ENCODE measurements at regions not wholly inside any gene's neighbourhood (a gene's known extent, or its start where the extent isn't known, plus 50 kb on each side); places are given as distances from the start of the nearest gene placed in this dataset.

DNA sequence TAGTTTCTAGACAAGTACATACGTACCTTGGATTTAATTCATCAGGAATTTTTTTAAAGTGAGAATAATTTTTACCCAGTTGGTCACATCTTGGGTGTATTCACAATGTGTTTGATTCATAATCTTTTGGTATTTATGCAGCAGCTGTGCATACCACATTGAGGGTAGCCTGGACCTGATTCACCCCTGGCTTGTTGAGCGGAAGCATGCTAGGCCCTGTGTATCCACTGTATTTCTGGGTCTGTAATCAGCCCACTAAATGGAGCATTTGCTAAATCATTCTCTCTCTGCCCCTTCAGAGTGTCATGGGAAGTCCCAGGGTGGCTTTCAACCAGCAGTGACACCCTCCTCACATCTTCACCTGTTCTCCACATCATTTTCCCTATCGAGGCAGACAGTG lies 203.8 kb upstream of the RGS6 start:
- DNase-seq = no peak
- TF ChIP-seq, protein P1, sequence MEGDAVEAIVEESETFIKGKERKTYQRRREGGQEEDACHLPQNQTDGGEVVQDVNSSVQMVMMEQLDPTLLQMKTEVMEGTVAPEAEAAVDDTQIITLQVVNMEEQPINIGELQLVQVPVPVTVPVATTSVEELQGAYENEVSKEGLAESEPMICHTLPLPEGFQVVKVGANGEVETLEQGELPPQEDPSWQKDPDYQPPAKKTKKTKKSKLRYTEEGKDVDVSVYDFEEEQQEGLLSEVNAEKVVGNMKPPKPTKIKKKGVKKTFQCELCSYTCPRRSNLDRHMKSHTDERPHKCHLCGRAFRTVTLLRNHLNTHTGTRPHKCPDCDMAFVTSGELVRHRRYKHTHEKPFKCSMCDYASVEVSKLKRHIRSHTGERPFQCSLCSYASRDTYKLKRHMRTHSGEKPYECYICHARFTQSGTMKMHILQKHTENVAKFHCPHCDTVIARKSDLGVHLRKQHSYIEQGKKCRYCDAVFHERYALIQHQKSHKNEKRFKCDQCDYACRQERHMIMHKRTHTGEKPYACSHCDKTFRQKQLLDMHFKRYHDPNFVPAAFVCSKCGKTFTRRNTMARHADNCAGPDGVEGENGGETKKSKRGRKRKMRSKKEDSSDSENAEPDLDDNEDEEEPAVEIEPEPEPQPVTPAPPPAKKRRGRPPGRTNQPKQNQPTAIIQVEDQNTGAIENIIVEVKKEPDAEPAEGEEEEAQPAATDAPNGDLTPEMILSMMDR (IDR thresholded peaks at IDR 0.05) = no peak

DNA sequence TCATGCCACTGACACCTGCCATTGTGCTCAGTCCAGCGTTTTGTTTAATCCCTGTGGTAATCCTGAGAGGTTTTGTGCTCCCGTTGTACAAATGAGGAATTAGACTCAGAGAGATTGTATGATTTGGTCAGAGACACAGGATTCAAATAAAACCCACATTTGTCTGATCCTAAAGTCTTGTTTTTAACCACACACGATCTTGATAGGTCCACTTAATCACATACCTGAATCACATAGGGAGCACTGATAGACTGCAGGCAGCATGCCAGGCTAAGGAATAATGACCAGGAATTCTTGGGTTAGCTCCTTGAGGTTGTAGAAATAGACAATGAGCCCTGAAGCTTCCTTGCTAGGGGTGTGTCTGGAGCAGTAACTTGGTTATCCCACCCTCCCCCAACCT lies 202.6 kb upstream of the RGS6 start:
- no peak overlapping the region for H3K4me3 Mint-ChIP-seq
- H3K27me3 Mint-ChIP-seq (ENCODE audit: insufficient read depth) = peaks cover 8% of the 10 kb centered on the region
- peak overlapping the region; percentile 89; the same call in 1 of the 2 replicates for H3K27ac Mint-ChIP-seq
- peaks cover 91% of the 10 kb centered on the region for H3K4me1 Mint-ChIP-seq (ENCODE audit: low read depth)
- H3K9me3 Mint-ChIP-seq = no peaks in the 10 kb centered on the region
- TF ChIP-seq, protein P1 (IDR thresholded peaks at IDR 0.05) = no peak
- peaks cover 69% of the 10 kb centered on the region for H3K36me3 Mint-ChIP-seq (ENCODE audit: low read depth)
- no peak for DNase-seq

More for the DNA sequence above, 203.8 kb upstream of the RGS6 start:
- H3K36me3 Mint-ChIP-seq (ENCODE audit: low read depth) = peaks cover 61% of the 10 kb centered on the region
- no peaks in the 10 kb centered on the region for H3K9me3 Mint-ChIP-seq
- peak overlapping the region; percentile 48; the same call in 1 of the 2 replicates for H3K27ac Mint-ChIP-seq
- peaks cover 84% of the 10 kb centered on the region for H3K4me1 Mint-ChIP-seq (ENCODE audit: low read depth)
- H3K4me3 Mint-ChIP-seq = no peak overlapping the region
- peaks cover 6% of the 10 kb centered on the region for H3K27me3 Mint-ChIP-seq (ENCODE audit: insufficient read depth)

DNA sequence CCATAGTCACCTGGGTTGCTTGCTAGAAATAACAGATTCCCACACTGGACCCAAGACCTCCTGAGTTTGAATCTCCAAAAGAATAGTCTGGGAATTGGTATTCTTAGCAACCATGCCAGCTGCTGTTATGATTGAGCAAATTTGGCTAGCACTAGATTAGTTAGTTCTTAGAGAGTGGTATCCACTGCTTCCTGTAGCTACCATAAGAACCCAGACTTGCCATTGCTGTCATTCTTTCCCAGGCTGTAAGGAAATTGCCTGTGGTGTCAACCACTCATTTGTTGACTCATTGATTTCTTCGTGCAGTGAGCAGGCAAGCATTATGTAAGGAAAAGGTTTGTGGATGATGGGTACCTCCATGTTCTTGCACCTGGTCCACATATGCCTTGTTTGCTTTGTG lies 201.8 kb upstream of the RGS6 start:
- Mint-ChIP-seq H3K9me3 (no peaks in the 10 kb centered on the region), H3K4me3 (no peak overlapping the region; the same call in 1 of the 2 replicates), H3K36me3 (ENCODE audit: low read depth) (peaks cover 69% of the 10 kb centered on the region), H3K27ac (peak overlapping the region; percentile 89), H3K27me3 (ENCODE audit: insufficient read depth) (peaks cover 8% of the 10 kb centered on the region), H3K4me1 (ENCODE audit: low read depth) (peaks cover 82% of the 10 kb centered on the region)
- peak; percentile 45 for DNase-seq
- TF ChIP-seq, protein P1 (IDR thresholded peaks at IDR 0.05) = no peak

DNA sequence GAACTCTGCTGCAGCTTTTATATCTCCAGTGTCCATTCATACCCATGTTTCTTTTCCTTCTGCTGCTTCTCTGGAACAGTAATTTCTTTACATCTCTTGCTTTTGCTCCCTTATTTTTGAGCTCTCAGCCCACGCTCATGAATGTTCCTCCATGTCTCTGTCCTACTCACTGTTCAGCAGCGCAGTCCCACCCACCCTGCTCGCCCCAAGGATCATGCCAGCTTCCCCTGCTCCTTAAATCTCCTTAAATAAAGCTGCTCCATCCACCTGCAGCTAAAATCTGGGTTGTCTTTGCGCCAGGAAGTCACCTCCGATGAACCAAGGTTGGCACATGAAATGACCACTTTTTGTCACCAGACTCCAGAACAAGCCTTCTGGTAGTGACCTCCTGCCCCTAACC lies 201.1 kb upstream of the RGS6 start:
- Mint-ChIP-seq H3K36me3 (ENCODE audit: low read depth) (peaks cover 75% of the 10 kb centered on the region), H3K9me3 (no peaks in the 10 kb centered on the region), H3K27ac (peak overlapping the region; percentile 89), H3K27me3 (ENCODE audit: insufficient read depth) (peaks cover 8% of the 10 kb centered on the region), H3K4me1 (ENCODE audit: low read depth) (peaks cover 76% of the 10 kb centered on the region), H3K4me3 (peak overlapping the region; percentile 8; the same call in 1 of the 2 replicates)
- TF ChIP-seq, protein P1 (IDR thresholded peaks at IDR 0.05) = no peak
- DNase-seq = no peak

DNA sequence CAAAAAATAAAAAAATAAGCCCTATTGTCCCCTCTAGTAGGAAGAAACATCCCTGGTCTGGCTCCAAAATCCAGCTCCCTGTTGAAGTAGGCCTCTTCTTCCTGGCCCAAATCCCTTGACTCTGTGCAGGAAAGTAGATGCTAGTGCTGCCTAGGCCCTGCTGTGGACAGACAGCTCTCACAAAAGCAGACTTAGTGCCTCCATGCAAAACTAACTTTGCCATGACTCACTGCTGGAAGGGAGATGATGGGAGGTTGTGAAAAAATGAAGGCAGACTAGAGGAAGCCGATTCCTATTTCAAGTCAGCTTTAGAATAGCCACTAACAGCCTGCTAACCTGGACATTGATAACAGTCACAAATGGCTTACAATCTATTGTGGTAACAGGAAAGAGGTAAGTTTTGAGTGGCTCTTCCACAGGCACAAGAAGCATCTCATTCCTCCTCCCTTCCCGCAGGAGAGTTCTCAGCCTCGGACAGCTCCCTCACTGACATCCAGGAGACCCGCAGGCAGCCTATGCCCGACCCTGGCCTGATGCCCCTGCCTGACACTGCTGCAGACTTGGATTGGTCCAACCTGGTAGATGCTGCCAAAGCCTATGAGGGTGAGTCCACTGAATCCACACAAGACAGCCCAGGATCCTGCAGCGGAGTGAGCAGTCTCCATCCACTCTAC lies 198.9 kb upstream of the RGS6 start:
- Mint-ChIP-seq H3K36me3 (ENCODE audit: low read depth) (peaks cover 81% of the 10 kb centered on the region), H3K27me3 (ENCODE audit: insufficient read depth) (peaks cover 9% of the 10 kb centered on the region), H3K9me3 (no peaks in the 10 kb centered on the region), H3K4me3 (peak overlapping the region; percentile 17; the same call in 1 of the 2 replicates), H3K27ac (peak overlapping the region; percentile 89), H3K4me1 (ENCODE audit: low read depth) (peaks cover 56% of the 10 kb centered on the region)
- DNase-seq = peak; percentile 71
- TF ChIP-seq, protein P1 (IDR thresholded peaks at IDR 0.05) = no peak
